ENCODE measurements at regions not wholly inside any gene's neighbourhood (a gene's known extent, or its start where the extent isn't known, plus 50 kb on each side); places are given as distances from the start of the nearest gene placed in this dataset.

- no peak for DNase-seq
- H3K9me3 ChIP-seq: no peaks in the 10 kb centered on the region
- TF ChIP-seq, protein P1, sequence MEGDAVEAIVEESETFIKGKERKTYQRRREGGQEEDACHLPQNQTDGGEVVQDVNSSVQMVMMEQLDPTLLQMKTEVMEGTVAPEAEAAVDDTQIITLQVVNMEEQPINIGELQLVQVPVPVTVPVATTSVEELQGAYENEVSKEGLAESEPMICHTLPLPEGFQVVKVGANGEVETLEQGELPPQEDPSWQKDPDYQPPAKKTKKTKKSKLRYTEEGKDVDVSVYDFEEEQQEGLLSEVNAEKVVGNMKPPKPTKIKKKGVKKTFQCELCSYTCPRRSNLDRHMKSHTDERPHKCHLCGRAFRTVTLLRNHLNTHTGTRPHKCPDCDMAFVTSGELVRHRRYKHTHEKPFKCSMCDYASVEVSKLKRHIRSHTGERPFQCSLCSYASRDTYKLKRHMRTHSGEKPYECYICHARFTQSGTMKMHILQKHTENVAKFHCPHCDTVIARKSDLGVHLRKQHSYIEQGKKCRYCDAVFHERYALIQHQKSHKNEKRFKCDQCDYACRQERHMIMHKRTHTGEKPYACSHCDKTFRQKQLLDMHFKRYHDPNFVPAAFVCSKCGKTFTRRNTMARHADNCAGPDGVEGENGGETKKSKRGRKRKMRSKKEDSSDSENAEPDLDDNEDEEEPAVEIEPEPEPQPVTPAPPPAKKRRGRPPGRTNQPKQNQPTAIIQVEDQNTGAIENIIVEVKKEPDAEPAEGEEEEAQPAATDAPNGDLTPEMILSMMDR (IDR thresholded peaks at IDR 0.05): no peak
Observed at GRCh38 chr6:81480139-81480538, 272.3 kb downstream of the TENT5A start.

GRCh38 chr6:81476881-81477280 is 275.6 kb downstream of the TENT5A start:
- Histone ChIP-seq H3K27ac (no peak overlapping the region), H3K36me3 (no peaks in the 10 kb centered on the region), H3K9me3 (no peaks in the 10 kb centered on the region), H3K27me3 (no peaks in the 10 kb centered on the region), H3K4me3 (no peak overlapping the region), H3K9ac (ENCODE audit: low read depth in 2 of 2, low read length in 2 of 2) (no peak overlapping the region), H3K4me1 (no peaks in the 10 kb centered on the region)
- intact Hi-C loops (cut with DNase I): no loop called here
- DNase-seq: no peak
- TF ChIP-seq, protein P1 (IDR thresholded peaks at IDR 0.05): no peak

More at GRCh38 chr6:81480139-81480538, 272.3 kb downstream of the TENT5A start:
- Histone ChIP-seq H3K4me3 (no peak overlapping the region), H3K27me3 (no peaks in the 10 kb centered on the region), H3K36me3 (no peaks in the 10 kb centered on the region), H3K27ac (no peak overlapping the region), H3K9ac (ENCODE audit: low read depth in 2 of 2, low read length in 2 of 2) (no peak overlapping the region), H3K4me1 (no peaks in the 10 kb centered on the region)
- intact Hi-C loops (cut with DNase I): no loop called here

- Histone ChIP-seq H3K4me3 (no peak overlapping the region), H3K36me3 (no peaks in the 10 kb centered on the region), H3K27ac (no peak overlapping the region), H3K4me1 (no peaks in the 10 kb centered on the region), H3K9ac (ENCODE audit: low read depth in 2 of 2, low read length in 2 of 2) (no peak overlapping the region), H3K9me3 (no peaks in the 10 kb centered on the region), H3K27me3 (no peaks in the 10 kb centered on the region)
- TF ChIP-seq, protein P1 (IDR thresholded peaks at IDR 0.05): no peak
- intact Hi-C loops (cut with DNase I): no loop called here
- no peak for DNase-seq
Observed at GRCh38 chr6:81475646-81476045, 276.8 kb downstream of the TENT5A start.

DNA sequence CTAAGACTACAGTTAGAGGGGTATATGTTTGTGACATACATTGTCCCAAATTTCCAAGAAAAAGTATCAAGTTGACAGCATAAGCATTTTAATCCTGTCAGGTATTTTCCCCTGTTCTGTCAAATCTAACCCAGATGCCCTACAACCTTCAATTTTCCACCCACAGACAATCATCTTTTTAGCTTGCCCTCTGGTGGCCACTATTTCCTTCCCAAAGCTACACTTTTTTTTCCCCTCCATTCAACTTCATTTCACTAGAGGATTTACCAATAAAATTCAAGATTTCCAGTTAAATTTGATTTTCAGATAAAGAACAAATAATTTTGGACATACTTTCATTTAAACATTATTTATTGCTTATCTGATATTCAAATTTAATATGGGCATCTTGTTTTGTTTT is 286.6 kb downstream of the TENT5A start:
- intact Hi-C loops (cut with DNase I): no loop called here
- no peaks in the 10 kb centered on the region for H3K36me3 ChIP-seq

GRCh38 chr6:81456416-81456815 is 296.1 kb downstream of the TENT5A start:
- Histone ChIP-seq H3K4me3 (no peak overlapping the region), H3K9me3 (no peaks in the 10 kb centered on the region), H3K4me1 (no peaks in the 10 kb centered on the region), H3K27ac (no peak overlapping the region), H3K36me3 (no peaks in the 10 kb centered on the region), H3K9ac (ENCODE audit: low read depth in 2 of 2, low read length in 2 of 2) (no peak overlapping the region), H3K27me3 (no peaks in the 10 kb centered on the region)
- intact Hi-C loops (cut with DNase I): loop anchor here (10.0 kb wide), 1 partner anchor 278 kb away; no protein-coding TSS in a partner anchor
- DNase-seq: no peak
- TF ChIP-seq, protein P1 (IDR thresholded peaks at IDR 0.05): no peak

More for the DNA sequence above, 286.6 kb downstream of the TENT5A start:
- no peak overlapping the region for H3K27ac ChIP-seq
- no peaks in the 10 kb centered on the region for H3K27me3 ChIP-seq
- no peak for DNase-seq
- no peaks in the 10 kb centered on the region for H3K4me1 ChIP-seq
- no peak overlapping the region for H3K9ac ChIP-seq (ENCODE audit: low read depth in 2 of 2, low read length in 2 of 2)
- TF ChIP-seq, protein P1 (IDR thresholded peaks at IDR 0.05): peak; percentile 57
- no peaks in the 10 kb centered on the region for H3K9me3 ChIP-seq
- H3K4me3 ChIP-seq: no peak overlapping the region
